ENCODE measurements at regions not wholly inside any gene's neighbourhood (a gene's known extent, or its start where the extent isn't known, plus 50 kb on each side); places are given as distances from the start of the nearest gene placed in this dataset.

DNA sequence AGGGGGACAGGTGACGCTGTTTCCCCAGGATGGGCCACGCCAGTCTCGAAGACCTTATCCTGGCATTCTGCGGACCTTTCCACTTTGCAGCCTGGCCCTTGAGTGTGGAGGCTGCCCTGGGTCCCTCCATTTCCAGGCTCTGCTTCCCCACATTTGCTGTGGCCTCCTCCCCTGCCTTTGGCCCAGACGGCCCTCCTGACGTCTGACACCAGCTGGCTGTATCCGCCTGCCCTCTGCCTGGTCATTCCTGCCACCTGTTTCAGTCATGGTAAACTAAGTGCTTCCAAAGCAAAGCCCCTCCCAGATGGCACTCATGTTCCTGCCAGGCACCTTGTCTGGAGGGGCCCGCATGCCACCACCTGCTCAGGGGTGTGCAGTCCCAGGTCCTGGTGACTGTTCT is 95.1 kb downstream of the ASB1 start:
- no peak for TF ChIP-seq POLR2A (IDR thresholded peaks at IDR 0.05)
- TF ChIP-seq, protein P1, sequence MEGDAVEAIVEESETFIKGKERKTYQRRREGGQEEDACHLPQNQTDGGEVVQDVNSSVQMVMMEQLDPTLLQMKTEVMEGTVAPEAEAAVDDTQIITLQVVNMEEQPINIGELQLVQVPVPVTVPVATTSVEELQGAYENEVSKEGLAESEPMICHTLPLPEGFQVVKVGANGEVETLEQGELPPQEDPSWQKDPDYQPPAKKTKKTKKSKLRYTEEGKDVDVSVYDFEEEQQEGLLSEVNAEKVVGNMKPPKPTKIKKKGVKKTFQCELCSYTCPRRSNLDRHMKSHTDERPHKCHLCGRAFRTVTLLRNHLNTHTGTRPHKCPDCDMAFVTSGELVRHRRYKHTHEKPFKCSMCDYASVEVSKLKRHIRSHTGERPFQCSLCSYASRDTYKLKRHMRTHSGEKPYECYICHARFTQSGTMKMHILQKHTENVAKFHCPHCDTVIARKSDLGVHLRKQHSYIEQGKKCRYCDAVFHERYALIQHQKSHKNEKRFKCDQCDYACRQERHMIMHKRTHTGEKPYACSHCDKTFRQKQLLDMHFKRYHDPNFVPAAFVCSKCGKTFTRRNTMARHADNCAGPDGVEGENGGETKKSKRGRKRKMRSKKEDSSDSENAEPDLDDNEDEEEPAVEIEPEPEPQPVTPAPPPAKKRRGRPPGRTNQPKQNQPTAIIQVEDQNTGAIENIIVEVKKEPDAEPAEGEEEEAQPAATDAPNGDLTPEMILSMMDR (IDR thresholded peaks at IDR 0.05 in 8 of 11, conservative IDR thresholded peaks at IDR 0.05 in 3 of 11), result no peak
- TF ChIP-seq POLR2AphosphoS5 (IDR thresholded peaks at IDR 0.05), result no peak

Measured in spleen (tissue), 7 donors.